MV-4-11 (cell line): ENCODE measurements at regions not wholly inside any gene's neighbourhood (a gene's known extent, or its start where the extent isn't known, plus 50 kb on each side); places are given as distances from the start of the nearest gene placed in this dataset.
"Not testable (repeated sequence)": the region's sequence is repeated elsewhere in the genome, so short reads cannot be mapped to it uniquely, and the experiment has no call there.

Experiments
- DNase-seq: peaks from one replicate; lab custom pipeline; 2025; lab: John Stamatoyannopoulos, UW

DNA sequence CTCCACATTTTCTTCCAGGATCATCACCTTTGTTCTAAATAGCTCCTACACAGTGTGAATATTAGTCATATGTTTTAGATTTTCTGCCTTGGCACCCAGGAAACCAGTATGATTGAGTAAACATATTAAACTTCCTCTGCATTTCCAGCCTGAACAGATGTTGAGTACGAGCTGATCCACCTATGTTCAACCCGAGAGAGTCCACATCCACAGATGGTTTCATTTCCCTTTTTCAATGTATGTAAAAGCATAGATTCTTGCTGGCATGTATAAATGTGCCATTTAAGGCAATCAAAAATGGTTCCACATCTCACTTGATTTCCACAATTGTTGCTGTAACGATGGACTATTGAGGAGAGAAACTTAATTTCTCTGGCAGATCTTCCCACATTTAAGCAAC lies 74.2 kb downstream of the ZNF716 start:
- peak; percentile 62 for DNase-seq

DNA sequence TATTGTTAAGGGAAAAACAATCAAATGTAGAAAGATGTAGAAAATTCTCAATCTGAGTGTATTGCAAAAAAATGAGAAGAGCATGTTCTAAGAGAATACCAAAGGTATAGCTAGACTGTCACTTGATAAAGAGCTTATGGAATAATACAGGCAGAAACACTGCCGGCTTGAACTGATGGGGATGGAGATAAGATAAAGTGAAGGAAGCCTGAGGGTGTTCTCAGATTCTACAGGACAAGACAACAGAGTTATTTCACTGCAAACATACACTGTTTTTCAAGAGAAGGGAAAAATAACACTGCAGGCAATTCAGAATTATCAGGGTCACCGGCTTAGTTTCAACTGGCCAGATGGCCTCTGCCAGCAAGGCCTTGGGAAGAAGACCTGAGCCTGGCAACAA lies 80.0 kb downstream of the ZNF716 start:
- DNase-seq = no peak

DNA sequence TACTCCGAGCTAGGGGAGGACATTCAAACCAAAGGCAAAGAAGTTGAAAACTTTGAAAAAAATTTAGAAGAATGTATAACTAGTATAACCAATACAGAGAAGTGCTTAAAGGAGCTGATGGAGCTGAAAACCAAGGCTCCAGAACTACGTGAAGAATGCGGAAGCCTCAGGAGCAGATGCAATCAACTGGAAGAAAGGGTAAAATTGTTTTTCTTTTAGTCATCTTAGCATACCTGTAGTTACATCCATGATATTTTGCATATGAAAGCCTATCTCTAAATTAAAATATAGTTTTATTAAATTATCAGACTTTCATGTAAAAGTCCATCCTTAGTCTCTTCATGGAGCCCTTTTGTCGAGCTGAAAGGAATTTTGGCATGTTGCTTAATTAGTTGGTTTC lies 90.7 kb downstream of the ZNF716 start:
- DNase-seq = not testable (repeated sequence)

DNA sequence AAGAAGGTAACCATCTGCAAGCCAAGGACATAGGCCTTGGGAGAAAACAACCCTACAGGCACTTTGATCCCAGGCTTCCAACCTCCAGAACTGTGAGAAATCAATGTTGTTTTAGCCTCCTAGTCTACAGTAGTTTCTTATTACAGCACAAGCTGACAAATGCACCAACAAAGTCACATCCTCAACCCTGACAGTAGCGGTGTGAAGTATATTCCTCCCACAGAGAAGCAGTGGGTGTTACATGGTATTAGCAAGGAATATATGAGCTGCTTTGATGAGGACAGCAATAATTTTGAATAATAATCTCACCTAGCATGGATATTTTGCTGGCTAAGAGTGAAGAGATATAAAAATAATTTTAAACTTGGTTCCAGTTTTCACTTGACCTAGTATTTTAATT lies 92.4 kb downstream of the ZNF716 start:
- not testable (repeated sequence) for DNase-seq

DNA sequence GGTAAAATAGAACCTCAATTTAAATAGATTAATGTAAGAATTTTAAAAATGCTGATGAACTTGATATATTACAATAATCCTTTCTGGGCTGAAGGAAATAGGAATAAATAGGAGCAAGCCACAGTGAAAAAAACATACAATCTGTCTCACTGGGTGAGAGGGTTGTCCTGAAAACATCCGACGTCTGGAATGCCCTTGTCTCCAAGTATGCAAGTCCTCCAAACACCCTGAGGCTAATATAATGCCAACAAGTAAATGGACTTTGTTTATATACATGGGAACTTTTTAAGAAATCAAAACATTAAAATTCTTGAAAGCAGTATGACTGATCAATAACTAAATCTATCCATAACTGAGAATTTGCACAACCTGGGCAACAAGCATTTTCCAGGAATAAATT lies 97.4 kb downstream of the ZNF716 start:
- not testable (repeated sequence) for DNase-seq

DNA sequence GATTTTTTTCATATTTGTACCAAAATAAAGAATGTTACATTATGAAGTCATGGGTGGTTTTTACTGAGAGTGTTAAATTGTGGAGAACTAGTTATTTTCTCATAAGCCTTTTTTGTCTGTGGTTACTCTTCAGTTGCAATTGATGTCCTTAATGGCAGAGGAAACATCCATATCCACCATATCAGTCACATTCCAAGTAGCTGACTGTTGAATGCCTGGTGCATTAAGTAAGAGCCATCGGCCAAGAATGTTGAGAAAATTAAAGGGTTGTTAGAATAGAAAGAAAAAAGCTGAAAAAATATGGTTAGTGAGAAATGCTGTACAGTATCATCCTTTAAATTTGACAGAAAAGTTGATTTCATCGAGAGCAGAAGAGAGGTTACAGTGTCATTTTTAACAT lies 100.0 kb downstream of the ZNF716 start:
- DNase-seq = not testable (repeated sequence)

DNA sequence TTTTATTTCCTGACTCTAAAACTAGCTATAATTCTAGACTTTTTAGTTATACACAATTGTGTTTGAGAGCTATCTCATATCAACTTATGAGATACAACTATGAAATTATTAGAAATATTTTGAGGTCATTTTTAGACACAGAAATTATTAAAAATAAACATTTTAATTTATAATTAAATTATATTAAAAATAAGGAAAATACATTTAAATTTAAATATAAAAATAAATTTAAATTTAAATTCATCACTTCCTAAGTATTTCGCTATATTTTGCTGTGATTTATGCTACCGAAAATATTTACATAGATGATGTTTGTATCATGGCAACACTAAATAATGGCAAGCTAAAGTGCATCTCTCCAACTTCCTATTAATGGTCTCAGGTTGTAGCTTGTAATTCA lies 105.7 kb downstream of the ZNF716 start:
- DNase-seq = not testable (repeated sequence)

DNA sequence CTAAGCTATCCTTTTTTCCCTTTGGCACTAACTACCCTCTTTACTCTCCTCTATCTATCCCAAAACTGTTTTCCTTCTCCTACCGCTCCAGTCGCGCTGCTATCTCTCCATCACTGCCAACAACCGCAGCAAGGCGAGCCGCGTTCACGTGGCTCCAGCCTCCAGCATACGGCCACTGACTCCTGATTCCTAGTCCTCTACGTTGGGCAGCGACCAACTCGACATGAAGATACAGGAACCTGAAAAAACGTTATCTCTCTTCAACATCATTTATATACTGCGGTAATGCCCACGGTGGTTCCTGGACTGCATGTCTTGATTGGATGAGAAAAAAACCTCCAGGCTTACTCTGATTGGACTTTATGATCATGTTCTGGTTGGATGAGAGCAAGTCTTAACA lies 129.5 kb downstream of the ZNF716 start:
- no peak for DNase-seq
